ENCODE measurements at regions not wholly inside any gene's neighbourhood (a gene's known extent, or its start where the extent isn't known, plus 50 kb on each side); places are given as distances from the start of the nearest gene placed in this dataset.

DNA sequence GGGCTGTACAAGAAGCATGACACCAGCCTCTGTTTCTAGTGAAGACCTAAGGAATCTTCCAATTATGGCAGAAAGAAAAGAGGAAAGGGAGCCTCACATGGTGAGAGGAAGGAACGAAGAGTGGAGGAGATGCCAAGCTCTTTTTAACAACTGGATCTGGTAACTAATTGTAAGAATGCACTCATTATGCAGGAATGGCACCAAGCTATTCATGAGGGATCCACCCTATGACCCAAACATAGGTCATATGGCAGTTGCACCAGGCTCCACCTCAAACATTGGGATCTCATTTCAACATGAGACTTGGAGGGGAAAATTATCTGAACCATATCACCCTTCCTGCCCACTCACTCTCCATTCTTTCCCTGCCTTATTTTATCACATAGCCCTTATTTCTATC is 496.0 kb upstream of the SPTLC3 start:
- intact Hi-C loops (cut with micrococcal nuclease), result no loop called here

DNA sequence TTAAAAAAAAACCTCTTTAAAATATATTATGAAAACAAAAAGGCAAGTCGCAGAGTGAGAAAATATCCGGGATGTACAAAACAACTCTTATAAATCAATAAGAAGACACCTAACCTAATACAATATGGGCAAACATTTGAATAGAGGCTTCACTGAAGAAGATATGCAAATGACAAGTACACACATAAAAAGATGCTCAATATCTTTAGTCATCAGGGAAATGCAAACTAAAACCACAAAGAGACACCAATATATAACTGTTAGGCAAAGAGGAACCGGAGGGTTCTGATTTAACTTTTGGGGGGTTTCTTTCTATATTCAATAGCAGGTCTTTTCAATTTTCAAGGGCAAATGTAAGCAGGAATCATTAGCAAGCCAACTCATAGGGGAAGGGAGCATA is 480.7 kb upstream of the SPTLC3 start:
- DNase-seq, result no peak
- Histone ChIP-seq H3K27me3 (ENCODE audit: control insufficient read depth in 2 of 2, insufficient read depth in 2 of 2, low read length in 2 of 2) (no peaks in the 10 kb centered on the region), H3K9ac (ENCODE audit: insufficient read depth, low read length, poor library complexity, severe bottlenecking) (no peak overlapping the region), H2AFZ (ENCODE audit: insufficient read depth, low read depth, low read length, poor library complexity, severe bottlenecking) (no peak overlapping the region), H3K4me2 (replicated peaks; ENCODE audit: extremely low read depth, low read length, poor library complexity, severe bottlenecking) (no peak overlapping the region), H3K27ac (ENCODE audit: low read depth in 1 of 2, low read length in 2 of 2) (no peak overlapping the region), H3K36me3 (replicated peaks in 1 of 2; ENCODE audit: control insufficient read depth in 1 of 2, insufficient read depth in 2 of 2, low read length in 2 of 2) (no peaks in the 10 kb centered on the region), H4K20me1 (ENCODE audit: insufficient read depth, low read length) (no peaks in the 10 kb centered on the region), H3K9me3 (replicated peaks in 1 of 2; ENCODE audit: control insufficient read depth in 1 of 2, insufficient read depth in 1 of 2, low read length in 2 of 2) (peaks cover 3 to 4% of the 10 kb centered on the region in 2 donors), H3K4me3 (replicated peaks in 1 of 3; ENCODE audit: low read depth in 2 of 3, low read length in 3 of 3) (no peak overlapping the region), H3K4me1 (ENCODE audit: control insufficient read depth in 1 of 2, insufficient read depth in 2 of 2, low read length in 2 of 2) (no peaks in the 10 kb centered on the region), H3K79me2 (ENCODE audit: insufficient read depth, low read length) (no peaks in the 10 kb centered on the region)
- intact Hi-C loops (cut with micrococcal nuclease), result no loop called here
- peaks cover 0 to 2% (median 0%) of the 10 kb centered on the region in 3 donors for H3K27me3 Mint-ChIP-seq (ENCODE audit: low read depth in 3 of 3)
- no peak overlapping the region for H3K4me3 Mint-ChIP-seq
- H3K4me1 Mint-ChIP-seq, result no peaks in the 10 kb centered on the region
- no peak overlapping the region for H3K27ac Mint-ChIP-seq
- peaks cover 0 to 7% (median 3%) of the 10 kb centered on the region in 7 donors for H3K9me3 Mint-ChIP-seq
- H3K36me3 Mint-ChIP-seq, result no peaks in the 10 kb centered on the region
- no CpG with 5 or more reads among the region's 3 CpGs for WGBS (ENCODE audit: insufficient coverage)
- TF ChIP-seq, protein P1, sequence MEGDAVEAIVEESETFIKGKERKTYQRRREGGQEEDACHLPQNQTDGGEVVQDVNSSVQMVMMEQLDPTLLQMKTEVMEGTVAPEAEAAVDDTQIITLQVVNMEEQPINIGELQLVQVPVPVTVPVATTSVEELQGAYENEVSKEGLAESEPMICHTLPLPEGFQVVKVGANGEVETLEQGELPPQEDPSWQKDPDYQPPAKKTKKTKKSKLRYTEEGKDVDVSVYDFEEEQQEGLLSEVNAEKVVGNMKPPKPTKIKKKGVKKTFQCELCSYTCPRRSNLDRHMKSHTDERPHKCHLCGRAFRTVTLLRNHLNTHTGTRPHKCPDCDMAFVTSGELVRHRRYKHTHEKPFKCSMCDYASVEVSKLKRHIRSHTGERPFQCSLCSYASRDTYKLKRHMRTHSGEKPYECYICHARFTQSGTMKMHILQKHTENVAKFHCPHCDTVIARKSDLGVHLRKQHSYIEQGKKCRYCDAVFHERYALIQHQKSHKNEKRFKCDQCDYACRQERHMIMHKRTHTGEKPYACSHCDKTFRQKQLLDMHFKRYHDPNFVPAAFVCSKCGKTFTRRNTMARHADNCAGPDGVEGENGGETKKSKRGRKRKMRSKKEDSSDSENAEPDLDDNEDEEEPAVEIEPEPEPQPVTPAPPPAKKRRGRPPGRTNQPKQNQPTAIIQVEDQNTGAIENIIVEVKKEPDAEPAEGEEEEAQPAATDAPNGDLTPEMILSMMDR (IDR thresholded peaks at IDR 0.05), result no peak

More for the DNA sequence above, 496.0 kb upstream of the SPTLC3 start:
- Histone ChIP-seq H3K79me2 (ENCODE audit: insufficient read depth, low read length) (no peaks in the 10 kb centered on the region), H3K4me3 (replicated peaks in 1 of 3; ENCODE audit: low read depth in 2 of 3, low read length in 3 of 3) (no peak overlapping the region), H2AFZ (ENCODE audit: insufficient read depth, low read depth, low read length, poor library complexity, severe bottlenecking) (no peak overlapping the region), H3K9ac (ENCODE audit: insufficient read depth, low read length, poor library complexity, severe bottlenecking) (no peak overlapping the region), H3K9me3 (replicated peaks in 1 of 2; ENCODE audit: control insufficient read depth in 1 of 2, insufficient read depth in 1 of 2, low read length in 2 of 2) (no peaks in the 10 kb centered on the region), H3K27me3 (ENCODE audit: control insufficient read depth in 2 of 2, insufficient read depth in 2 of 2, low read length in 2 of 2) (no peaks in the 10 kb centered on the region), H3K4me1 (ENCODE audit: control insufficient read depth in 1 of 2, insufficient read depth in 2 of 2, low read length in 2 of 2) (no peaks in the 10 kb centered on the region), H3K27ac (ENCODE audit: low read depth in 1 of 2, low read length in 2 of 2) (no peak overlapping the region), H4K20me1 (ENCODE audit: insufficient read depth, low read length) (no peaks in the 10 kb centered on the region), H3K4me2 (replicated peaks; ENCODE audit: extremely low read depth, low read length, poor library complexity, severe bottlenecking) (no peak overlapping the region), H3K36me3 (replicated peaks in 1 of 2; ENCODE audit: control insufficient read depth in 1 of 2, insufficient read depth in 2 of 2, low read length in 2 of 2) (no peaks in the 10 kb centered on the region)
- H3K9me3 Mint-ChIP-seq, result peaks cover 2 to 5% (median 3%) of the 10 kb centered on the region in 7 donors
- no peak for DNase-seq
- no peaks in the 10 kb centered on the region for H3K36me3 Mint-ChIP-seq
- peaks cover 0 to 2% (median 1%) of the 10 kb centered on the region in 3 donors for H3K27me3 Mint-ChIP-seq (ENCODE audit: low read depth in 3 of 3)
- H3K27ac Mint-ChIP-seq, result no peak overlapping the region
- WGBS (ENCODE audit: insufficient coverage), result no CpG with 5 or more reads among the region's 1 CpG
- TF ChIP-seq, protein P1 (IDR thresholded peaks at IDR 0.05), result no peak
- H3K4me1 Mint-ChIP-seq, result no peaks in the 10 kb centered on the region
- no peak overlapping the region for H3K4me3 Mint-ChIP-seq

Measured in CD14-positive monocyte (primary cell).